Activated naive CD4-positive, alpha-beta T cell (primary cell): ENCODE measurements at regions not wholly inside any gene's neighbourhood (a gene's known extent, or its start where the extent isn't known, plus 50 kb on each side); places are given as distances from the start of the nearest gene placed in this dataset.

Experiments
- DNase-seq, 4 experiments: peaks; one replicate each; lab custom pipeline; 2025; lab: John Stamatoyannopoulos, UW

GRCh38 chr17:77854759-77855745 is 103.5 kb upstream of the TNRC6C start:
- DNase-seq, result no peak

- DNase-seq, result no peak
Observed at GRCh38 chr17:77856551-77857305, 101.8 kb upstream of the TNRC6C start.

GRCh38 chr17:77857306-77857555 is 101.3 kb upstream of the TNRC6C start:
- no peak for DNase-seq

- peak in 1 of 4 experiments; percentile 15 for DNase-seq
Observed at GRCh38 chr17:77857613-77858012, 100.9 kb upstream of the TNRC6C start.

GRCh38 chr17:77858291-77859034 is 100.0 kb upstream of the TNRC6C start:
- no peak for DNase-seq

GRCh38 chr17:77859035-77859810 is 99.3 kb upstream of the TNRC6C start:
- no peak for DNase-seq

GRCh38 chr17:77861133-77861695 is 97.3 kb upstream of the TNRC6C start:
- DNase-seq, result no peak

- no peak for DNase-seq
Observed at GRCh38 chr17:77861981-77862645, 96.4 kb upstream of the TNRC6C start.

GRCh38 chr17:77862890-77863813 is 95.4 kb upstream of the TNRC6C start:
- no peak for DNase-seq

- DNase-seq, result no peak
Observed at GRCh38 chr17:77863814-77864161, 94.7 kb upstream of the TNRC6C start.

GRCh38 chr17:77864234-77865111 is 94.0 kb upstream of the TNRC6C start:
- no peak for DNase-seq

GRCh38 chr17:77865112-77865611 is 93.3 kb upstream of the TNRC6C start:
- DNase-seq, result no peak

GRCh38 chr17:77865716-77866115 is 92.8 kb upstream of the TNRC6C start:
- no peak for DNase-seq

GRCh38 chr17:77867308-77867781 is 91.2 kb upstream of the TNRC6C start:
- DNase-seq, result no peak

GRCh38 chr17:77867976-77868713 is 90.4 kb upstream of the TNRC6C start:
- DNase-seq, result no peak

- DNase-seq, result no peak
Observed at GRCh38 chr17:77869041-77869599, 89.4 kb upstream of the TNRC6C start.

- DNase-seq, result no peak
Observed at GRCh38 chr17:77869665-77870132, 88.8 kb upstream of the TNRC6C start.
